Right lung (tissue), 2 donors: ENCODE measurements at regions not wholly inside any gene's neighbourhood (a gene's known extent, or its start where the extent isn't known, plus 50 kb on each side); places are given as distances from the start of the nearest gene placed in this dataset.

Source experiments
- DNase-seq, 2 donors: peaks; one replicate each; pipeline ENCODE4 v3.0.0-alpha.2; 2013

DNA sequence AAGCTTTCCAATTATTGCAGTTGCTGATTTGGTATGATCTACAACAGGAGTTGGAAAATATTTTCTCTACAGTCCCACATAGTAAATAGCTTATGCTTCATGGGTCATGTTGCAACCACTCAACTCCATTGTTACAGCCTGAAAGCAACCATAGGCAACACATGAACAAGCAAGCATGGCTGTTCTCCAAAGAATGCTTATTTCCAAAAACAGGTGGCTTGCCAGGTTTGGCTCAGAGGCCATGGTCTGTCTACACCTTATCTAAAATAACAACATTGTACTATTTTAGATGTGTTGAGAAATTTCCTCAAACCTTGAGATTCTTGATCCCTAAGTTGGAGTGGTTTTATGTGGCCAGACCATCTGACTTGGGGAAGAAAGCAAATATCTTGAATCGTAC is 153.9 kb upstream of the MPPED2 start:
- DNase-seq: no peak

DNA sequence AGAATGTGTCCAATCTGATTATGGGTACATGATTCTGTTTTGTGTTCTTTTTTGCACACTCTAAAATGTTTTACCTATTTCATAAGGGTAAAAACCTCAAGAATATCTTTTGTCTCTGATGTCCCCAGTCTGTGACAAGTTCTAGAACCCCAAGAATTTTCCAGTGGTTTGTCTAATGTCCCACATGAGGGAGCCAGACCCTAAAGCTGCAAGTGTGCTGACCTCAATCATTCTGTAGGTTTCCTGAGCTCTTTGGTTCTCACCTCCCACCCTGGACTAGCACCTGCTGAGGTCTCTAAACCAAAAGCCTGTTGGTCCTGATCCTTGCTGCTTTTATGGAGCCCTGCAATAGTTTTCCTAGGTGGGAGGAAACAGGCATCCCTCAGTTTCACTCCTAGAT is 149.8 kb upstream of the MPPED2 start:
- no peak for DNase-seq

DNA sequence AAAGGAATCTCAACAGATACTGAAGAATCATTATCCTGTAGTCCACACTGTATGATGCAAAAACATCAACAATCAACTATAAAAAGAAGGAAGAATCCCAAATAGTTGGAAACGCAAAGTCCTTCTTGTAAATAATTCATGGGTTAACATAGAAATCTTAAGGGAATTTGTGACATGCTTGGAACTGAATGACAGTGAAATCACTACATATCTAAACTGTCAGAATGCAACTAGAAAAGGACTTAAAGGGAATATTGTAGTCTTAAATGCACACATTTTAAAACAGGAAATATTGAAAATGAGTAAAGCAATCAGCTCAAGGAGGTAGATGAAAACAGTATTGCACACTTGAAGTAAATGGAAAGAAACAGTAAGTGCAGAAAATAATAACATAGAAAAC is 147.6 kb upstream of the MPPED2 start:
- DNase-seq: no peak

DNA sequence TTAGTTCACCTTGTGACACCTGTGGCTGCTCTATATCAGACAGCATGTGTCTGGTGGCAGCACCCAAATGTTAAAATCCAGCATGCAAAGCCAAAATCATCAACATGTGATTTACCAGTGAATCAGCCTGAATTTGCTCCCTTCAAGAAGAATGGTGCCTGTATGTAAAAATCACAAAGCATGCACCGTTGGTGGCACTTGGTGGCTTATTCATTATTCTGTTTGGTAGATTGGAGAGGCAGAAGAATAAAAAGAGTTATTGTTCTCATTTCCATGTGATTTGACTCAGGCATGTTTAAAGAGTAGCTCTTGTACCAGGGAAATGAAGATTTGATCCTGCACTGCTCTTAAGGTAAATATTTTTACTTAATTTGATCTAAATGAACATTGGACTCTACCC is 143.9 kb upstream of the MPPED2 start:
- no peak for DNase-seq

DNA sequence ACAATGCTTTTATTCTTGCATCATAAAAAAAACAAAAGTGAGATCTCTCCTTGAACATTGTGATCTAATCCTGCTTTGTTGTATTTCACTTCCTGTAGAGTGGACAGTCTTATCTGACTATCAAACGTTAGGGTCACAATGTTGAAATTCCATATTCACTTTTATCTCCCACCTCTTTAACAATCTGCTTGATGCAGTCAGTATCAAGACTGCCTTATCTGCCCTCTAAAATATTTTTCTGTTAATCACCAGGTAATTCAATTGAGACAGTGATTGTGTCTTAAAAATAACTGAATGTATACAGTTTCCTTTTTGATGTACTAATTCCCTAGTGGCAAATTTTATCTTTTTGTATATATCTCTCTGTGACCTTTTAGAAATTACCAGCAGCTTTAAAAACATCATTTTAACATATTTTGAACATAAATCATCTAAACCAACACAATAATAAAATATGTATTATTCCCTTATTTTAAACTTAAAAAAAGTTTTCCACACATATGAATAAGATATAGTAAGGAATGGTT is 143.1 kb upstream of the MPPED2 start:
- DNase-seq: no peak

DNA sequence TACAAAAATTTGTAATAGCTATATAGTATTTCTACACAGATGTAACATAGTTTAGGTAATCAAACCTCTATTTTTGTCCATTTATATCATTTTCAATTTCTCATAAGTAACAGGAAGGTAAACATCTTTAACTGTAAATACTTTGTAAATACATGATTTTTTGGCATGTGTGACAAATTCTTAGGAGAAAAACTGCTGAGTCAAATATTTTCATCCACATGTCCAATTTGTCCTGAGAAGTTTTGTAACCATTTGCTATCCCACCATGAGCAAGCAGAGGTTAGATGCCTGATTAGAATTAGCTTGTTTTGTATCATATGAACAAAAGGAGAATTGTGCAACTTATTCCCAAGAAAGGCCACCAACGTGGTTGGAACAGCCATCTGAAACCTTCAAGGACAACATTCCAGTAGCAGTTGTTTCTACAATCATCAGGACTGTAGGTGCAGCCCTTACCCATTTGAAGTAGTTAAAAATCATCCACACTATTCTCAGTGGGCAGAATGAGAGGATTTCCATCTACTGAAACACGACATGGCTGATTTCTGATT is 139.6 kb upstream of the MPPED2 start:
- DNase-seq: no peak

DNA sequence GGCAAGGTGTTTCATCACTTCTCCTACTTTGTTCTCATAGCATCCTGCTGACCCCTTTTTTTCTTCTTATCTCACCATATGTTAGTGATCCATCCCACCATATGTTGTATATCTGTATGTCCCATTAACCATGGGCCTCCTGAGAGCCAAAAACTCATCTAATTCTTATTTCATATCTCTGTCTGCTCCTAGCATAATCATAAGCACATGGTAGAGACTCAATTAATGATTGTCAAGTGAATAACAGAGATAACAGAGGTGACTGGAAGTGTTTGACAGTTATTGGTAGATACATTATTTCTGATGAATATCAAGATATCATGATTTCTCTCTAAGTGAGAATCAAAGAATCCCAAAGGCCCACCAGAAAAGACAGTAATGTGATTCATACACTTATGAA is 138.1 kb upstream of the MPPED2 start:
- DNase-seq: no peak

DNA sequence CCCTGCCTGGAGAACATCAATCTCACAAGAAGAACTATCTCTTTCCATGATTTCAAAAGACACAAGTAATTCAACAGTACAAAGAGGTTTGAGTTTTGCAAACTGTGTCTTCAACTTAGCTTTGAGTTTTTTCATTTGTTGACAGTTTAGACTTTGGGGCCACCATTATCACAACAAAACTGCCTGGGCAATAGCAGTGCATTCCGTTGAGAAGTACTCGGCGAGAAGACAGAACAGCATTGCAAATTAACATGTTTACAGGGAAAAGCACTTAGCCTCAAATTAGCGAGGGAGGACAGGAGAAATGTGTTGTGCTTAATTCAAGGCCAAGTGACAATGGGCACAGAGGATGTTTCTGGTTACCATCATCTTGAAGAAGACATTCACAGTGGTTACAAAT is 133.2 kb upstream of the MPPED2 start:
- DNase-seq: no peak

DNA sequence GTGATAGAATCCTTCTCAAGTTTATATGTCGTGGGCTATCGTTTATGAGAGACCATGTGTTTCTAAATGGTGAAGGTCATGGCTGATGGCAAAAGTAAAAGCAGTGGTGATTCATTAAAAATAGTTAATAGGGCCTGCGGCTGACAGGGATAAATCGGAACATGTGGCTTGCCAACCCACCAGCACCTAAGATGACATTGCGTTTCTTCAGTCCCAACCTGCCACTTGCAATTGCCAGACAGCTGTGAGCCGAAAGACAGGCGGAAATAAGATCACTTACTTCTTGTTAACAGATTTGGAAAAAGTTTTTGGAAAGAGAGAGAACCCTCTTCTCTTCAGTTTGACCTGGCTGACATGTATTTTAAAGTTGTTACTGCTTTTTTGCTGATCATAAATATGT is 131.5 kb upstream of the MPPED2 start:
- no peak for DNase-seq

DNA sequence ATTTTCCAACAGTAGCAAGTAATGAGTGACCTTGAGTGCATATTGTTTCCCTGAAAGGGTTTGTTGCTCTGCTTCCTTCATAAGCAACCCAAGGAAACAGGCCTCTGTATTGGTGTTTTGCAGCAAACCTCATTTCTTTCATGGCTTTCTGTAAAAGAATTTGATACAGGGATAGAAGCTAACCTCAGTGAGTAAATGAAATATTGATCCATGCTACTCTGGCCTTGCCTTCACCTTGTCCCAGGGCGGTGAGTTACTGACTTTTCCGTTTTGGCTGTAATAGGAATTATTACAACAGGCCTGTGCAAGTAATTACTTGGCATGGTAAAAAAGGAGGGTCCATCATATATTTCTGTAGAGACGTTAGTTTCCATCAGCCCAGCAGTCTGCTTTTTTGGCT is 130.9 kb upstream of the MPPED2 start:
- DNase-seq: no peak

DNA sequence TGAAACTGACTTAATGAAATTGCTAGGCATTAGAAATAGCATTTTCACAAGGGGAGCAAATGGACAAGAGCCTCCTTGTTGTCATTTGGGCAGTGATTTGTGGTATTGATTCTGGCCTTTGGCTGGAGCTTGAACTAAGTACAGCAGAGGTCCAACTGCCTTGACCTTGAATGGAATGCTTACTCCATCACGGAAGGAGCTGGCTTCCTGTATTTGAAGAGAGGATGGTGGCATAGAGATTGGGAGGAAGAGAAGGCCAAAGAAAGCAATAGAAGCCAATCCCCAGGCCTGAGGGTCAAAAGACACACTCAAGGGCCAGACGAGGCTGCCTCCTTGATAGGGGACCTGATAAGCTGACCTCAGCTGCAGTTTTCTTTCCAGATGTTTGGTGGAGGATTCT is 126.6 kb upstream of the MPPED2 start:
- no peak for DNase-seq

DNA sequence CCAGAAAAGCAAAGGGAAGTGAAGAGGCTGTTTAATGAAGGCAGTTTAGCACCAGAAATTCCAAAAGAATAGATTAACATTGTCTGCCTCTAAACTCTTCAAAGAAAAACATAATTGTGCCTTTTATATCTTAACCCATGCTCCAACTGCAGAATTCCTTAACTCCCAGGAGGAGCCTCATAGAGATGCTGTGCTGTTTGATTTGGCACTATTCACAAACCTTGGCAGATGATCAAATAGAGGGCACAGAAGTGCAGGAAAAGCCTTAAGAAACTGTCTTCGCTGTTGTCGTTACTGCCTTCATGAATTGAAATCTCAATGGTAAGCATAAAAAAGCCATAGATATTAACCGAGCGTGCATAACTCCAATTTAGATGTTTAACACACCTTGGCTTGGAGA is 124.1 kb upstream of the MPPED2 start:
- DNase-seq: no peak

DNA sequence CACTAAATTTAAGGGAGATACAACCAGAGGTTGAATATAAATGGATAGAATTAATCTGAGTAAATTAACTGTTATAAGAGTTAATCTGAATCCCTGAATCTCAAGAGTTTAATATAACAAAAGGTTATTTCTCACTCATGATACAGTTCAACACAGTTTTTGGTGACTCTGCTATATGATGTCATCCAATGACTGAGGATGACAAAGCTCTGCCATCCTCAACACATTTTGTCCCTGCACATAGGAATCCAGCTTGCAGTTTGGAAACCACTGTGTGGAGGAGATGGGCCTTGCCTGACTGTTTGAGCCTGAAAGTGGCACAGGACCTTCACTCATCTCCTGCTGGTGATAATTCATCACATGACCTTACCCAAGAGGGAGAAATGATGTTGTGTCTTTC is 121.0 kb upstream of the MPPED2 start:
- no peak for DNase-seq

DNA sequence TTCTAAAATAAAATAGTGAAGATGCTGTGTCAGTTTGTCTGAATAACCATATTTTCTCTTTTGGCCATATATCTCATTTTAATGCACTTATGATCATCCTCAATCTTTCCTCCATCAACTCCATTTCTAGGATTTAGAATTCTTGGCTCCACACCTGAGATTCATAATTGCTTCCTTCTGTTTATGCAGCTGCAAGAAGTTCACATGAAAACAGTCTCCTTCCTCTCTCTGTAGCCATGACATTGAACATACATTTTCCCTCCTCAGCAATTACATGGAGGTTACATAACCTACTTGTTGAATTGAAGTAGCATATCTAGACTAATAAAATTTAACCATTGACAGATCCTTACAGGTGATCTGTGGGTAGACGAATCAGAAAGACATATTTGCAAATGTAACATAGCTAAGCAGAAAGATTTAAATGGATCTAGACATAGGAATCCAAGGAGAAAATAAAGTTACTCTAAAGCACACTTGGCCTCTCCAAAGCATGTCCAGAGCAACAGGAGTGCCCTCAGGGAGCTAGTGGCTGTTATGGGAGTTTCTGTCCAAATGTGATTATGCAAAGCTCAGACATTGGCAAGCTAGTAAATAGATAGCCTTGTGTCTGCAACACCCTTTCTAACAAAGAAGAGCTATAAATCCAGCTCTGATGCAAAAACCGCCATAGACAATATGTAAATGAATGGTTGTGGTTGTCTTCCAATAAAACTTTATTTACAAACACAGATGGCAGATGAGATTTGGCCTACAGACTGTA is 119.9 kb upstream of the MPPED2 start:
- no peak for DNase-seq

DNA sequence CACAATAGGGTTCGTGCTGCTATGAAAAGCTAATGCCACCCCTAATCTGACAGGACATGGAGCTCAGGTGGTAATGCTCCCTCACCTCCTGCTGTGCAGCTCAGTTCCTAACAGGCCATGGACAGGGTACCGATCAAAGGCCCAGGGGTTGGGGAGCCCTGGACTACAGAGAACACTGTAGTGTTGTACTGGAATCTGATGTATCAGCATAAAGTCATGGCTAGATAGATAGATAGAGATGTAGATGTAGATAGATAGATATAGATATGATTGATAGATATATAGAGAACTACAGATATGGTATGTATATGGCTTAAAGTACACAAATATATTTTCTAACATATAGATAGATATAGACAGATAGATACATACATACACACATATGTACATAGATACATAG is 112.3 kb upstream of the MPPED2 start:
- no peak for DNase-seq

DNA sequence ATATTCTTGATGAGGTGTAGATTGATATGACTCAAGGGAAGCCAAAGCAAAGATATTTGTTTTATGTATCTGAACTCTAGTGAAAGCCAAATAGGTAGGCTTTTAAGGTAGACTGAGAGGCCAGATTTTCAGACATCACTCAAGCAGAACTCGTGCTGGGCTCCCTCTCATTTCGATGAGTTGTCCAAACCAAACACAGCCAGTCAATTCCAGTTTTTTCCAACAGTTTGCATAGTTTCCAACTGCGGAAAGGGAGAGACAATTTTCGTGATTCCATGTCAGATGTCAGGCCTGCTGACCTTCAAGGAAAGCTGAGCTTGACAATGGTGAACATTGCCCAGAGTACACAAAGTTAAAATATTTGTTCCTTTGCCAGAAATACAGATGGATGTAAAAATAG is 110.9 kb upstream of the MPPED2 start:
- DNase-seq: no peak

DNA sequence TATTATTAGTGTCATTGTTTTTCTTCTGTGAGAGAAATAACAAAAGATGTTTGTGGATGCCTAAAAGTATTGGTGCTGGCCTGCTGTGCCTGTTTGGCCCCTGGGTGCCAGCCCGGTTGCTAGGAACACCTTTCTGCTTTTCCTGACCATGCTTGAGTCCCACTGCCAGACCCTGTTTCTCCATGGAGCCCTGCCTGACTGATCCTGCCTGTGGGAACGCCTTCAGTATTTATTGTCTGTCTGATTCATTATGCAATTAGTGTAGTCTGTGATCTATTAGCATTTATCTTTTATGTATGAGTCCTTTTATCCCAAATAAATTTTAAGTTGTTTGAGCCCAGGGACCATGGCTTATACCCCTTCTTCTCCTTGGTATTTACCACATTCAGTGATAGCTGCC is 98.6 kb upstream of the MPPED2 start:
- DNase-seq: no peak

DNA sequence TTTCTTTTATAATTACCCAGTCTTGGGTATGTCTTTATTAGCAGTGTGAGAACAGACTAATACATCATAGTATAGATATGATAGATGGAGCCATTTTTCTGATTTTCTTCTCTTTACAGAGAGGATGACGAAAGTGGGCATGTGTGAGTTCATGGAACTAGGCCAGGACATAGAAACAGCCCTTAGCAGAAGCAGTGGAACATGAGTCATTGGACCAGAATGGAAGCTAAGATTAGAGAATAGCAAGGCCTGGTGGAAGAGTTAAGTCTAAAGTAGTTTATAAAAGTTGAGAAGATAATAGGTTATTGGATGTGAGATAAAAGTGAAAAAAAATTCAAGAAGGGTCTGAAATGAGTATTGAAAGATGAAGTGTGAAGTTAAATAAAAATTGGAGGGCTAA is 97.0 kb upstream of the MPPED2 start:
- no peak for DNase-seq

DNA sequence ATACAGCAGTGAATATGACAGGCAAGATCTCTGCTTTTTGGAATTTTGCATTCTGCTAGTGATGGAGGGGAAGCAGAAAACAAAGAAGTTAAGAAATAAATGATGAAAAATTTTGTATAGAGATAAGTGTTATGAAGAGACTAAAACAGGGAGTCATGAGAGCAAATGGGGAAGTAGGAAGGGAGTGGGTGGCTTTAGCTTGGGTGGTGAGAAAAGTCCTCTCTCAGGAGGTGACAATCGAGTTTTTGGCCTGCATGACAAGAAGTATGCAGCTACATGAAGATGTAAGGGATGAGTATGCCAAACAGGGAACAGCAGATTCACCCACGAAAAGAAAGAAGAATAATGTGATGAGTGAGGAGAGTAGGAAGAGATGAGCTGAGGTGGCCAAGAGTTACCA is 80.7 kb upstream of the MPPED2 start:
- no peak for DNase-seq

DNA sequence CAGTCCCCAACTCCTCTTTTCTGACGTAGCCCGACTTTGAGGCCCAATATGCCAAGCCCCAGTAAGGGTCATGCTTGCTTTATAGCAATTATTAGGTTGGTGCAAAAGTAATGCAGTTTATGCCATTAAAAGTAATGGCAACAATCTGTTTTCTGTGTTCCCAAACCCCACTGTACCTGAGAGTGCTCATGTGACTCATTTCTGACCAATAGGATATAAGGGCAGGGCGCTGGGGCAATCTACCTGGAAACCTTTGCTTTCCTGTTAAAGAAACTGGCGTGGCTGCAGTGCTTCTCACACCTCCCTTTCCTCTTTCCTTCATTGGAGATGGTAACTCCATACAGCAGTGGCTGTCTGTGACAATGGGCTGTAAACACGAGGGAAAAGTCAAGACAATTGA is 78.9 kb upstream of the MPPED2 start:
- no peak for DNase-seq

DNA sequence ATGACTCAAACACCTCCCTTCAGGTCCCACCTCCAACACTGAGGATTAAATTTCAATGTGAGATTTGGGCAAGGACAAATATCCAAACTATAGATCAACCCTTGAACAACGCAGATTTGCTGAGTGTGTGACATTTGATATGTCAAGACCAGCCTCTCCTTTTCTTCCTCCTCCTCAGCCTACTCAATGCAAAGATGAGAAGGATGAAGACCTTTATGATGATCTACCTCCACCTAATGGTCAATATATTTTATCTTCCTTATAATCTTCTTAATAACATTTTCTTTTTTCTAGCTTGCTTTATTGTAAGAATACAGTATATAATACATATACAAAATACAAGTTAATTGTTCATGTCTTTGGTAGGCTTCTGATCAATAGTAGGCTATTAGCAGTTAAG is 67.5 kb upstream of the MPPED2 start:
- DNase-seq: no peak

DNA sequence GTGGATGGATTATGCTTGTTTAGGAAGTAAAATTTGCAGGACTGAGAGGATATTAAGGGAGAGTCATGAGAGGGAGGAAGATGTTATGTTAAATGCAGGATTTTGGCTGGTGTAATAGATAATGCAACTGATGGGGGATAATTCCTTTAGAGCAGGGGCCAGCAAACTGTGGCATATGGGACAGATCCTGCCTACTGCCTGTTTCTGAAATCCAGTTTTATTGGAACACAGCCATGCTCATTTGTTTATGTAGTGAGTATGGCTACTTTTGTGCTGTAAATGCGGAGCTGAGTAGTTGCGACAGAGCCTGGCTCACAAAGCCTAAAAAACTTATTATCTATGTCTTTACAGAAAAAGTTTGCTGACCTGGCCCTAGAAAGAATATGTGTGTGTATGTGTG is 66.6 kb upstream of the MPPED2 start:
- DNase-seq: peak; percentile 77 to 83

DNA sequence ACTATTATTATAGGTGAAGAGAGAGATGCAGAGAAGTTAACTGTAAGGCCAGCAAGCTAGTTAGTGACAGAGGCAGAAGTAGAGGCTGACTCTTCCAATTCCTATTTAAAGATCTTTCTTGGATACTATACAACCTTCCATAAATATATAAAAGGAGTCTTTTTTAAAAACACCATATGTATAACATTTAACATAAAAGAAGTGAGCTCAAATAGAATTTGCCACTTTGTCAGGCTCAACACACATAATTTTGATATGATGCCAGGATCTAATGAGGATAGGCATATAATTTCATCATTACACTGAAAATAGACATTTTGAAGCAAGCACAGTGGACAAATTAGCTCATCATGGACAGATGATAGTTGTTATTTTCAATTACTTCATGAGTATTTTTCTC is 64.1 kb upstream of the MPPED2 start:
- DNase-seq: peak in 1 of 2 donors; percentile 8
